PC-3 (cell line): ENCODE measurements at regions not wholly inside any gene's neighbourhood (a gene's known extent, or its start where the extent isn't known, plus 50 kb on each side); places are given as distances from the start of the nearest gene placed in this dataset.

ENCODE experiments used
- ATAC-seq: fragments of 200-7000 bp; cut with Tn5 transposase; 2 replicates; pipeline ENCODE4 v1.9.1; 2020; ENCODE audit warnings: mild to moderate bottlenecking, moderate library complexity
- BruUV-seq: library from RNA; stranded (reverse); fragments of 400-500 nt; replicated peaks from 2 replicates; lab custom pipeline; 2021; lab: Mats Ljungman, UMichigan
- CTCF ChIA-PET: fragments of 300-600 bp; sonication (Branson Sonifier 250); formaldehyde crosslinking; loops from one replicate; lab custom pipeline; 2022; ENCODE audit warnings: antibody characterized with exemption; lab: Charles Lee
- POLR2A ChIA-PET: fragments of 300-600 bp; sonication (Branson Sonifier 250); formaldehyde crosslinking; loops from one replicate; lab custom pipeline; 2022; ENCODE audit warnings: antibody characterized with exemption; ENCODE audit not compliant: unreplicated experiment; lab: Charles Lee
- DNase-seq: peaks from one replicate; pipeline ENCODE4 v3.0.0-alpha.2; 2015
- H2AFZ ChIP-seq: fragments of 300-600 bp; sonication (generic); 2 replicates; pipeline ENCODE4 v1.6.0; 2016; ENCODE audit warnings: antibody characterized with exemption, low read length
- H3F3A ChIP-seq: fragments of 300-600 bp; sonication (generic); one replicate; pipeline ENCODE4 v1.6.0; 2017; ENCODE audit warnings: antibody characterized with exemption, low read length, control low read depth, mild to moderate bottlenecking; ENCODE audit not compliant: unreplicated experiment
- H3K27ac ChIP-seq: fragments of 300-600 bp; sonication (generic); 2 replicates; pipeline ENCODE4 v1.5.1; 2016; ENCODE audit warnings: mild to moderate bottlenecking, low read length
- H3K27me3 ChIP-seq: fragments of 300-600 bp; sonication (generic); 2 replicates; pipeline ENCODE4 v1.6.1; 2016; ENCODE audit warnings: low read length, mixed read lengths
- H3K36me3 ChIP-seq: fragments of 300-600 bp; sonication (generic); 2 replicates; pipeline ENCODE4 v1.6.1; 2016; ENCODE audit warnings: low read depth, mixed run types, low read length, mixed read lengths
- H3K4me1 ChIP-seq: fragments of 300-600 bp; sonication (generic); 2 replicates; pipeline ENCODE4 v1.5.1; 2016; ENCODE audit warnings: low read length; ENCODE audit not compliant: insufficient read depth
- H3K4me2 ChIP-seq: fragments of 300-600 bp; sonication (generic); 2 replicates; pipeline ENCODE4 v1.6.0; 2016; ENCODE audit warnings: low read length
- H3K4me3 ChIP-seq: fragments of 300-600 bp; sonication (generic); 2 replicates; pipeline ENCODE4 v1.5.1; 2016; ENCODE audit warnings: mild to moderate bottlenecking, low read length, mixed read lengths
- H3K79me2 ChIP-seq: fragments of 300-600 bp; sonication (generic); 2 replicates; pipeline ENCODE4 v1.6.1; 2017; ENCODE audit warnings: low read length, mixed read lengths
- H3K9ac ChIP-seq: fragments of 300-600 bp; sonication (generic); 2 replicates; pipeline ENCODE4 v1.6.0; 2016; ENCODE audit warnings: mild to moderate bottlenecking, low read length
- H3K9me2 ChIP-seq: fragments of 300-600 bp; sonication (generic); replicated peaks from 2 replicates; pipeline ENCODE4 v1.6.1; 2016; ENCODE audit warnings: mixed run types, low read length, mixed read lengths
- H3K9me3 ChIP-seq: fragments of 300-600 bp; sonication (generic); 2 replicates; pipeline ENCODE4 v1.6.1; 2016; ENCODE audit warnings: low read length, mixed read lengths
- H4K20me1 ChIP-seq: fragments of 300-600 bp; sonication (generic); 2 replicates; pipeline ENCODE4 v1.6.1; 2016; ENCODE audit warnings: low read length, mixed read lengths
- CTCF ChIP-seq: fragments of 300-600 bp; sonication (generic); conservative IDR thresholded peaks from 2 replicates; pipeline ENCODE4 v1.5.1; 2017; ENCODE audit warnings: antibody characterized with exemption, low read depth, mild to moderate bottlenecking, low read length
- EZH2 ChIP-seq: fragments of 300-600 bp; sonication (generic); IDR thresholded peaks from one replicate; pipeline ENCODE4 v1.6.1; 2017; ENCODE audit warnings: antibody characterized with exemption, mild to moderate bottlenecking, low read length; ENCODE audit not compliant: unreplicated experiment
- EZH2phosphoT487 ChIP-seq: fragments of 300-600 bp; sonication (generic); IDR thresholded peaks from 2 replicates; pipeline ENCODE4 v1.6.1; 2018; ENCODE audit warnings: mild to moderate bottlenecking, antibody characterized with exemption, low read length, borderline replicate concordance
- intact Hi-C: fragments of 100-400 bp; cut with micrococcal nuclease; formaldehyde crosslinking; loops from 2 replicates; pipeline ENCODE4 v1.9.0; 2023

GRCh38 chr9:93808115-93809029 is 146.8 kb downstream of the BARX1 start:
- no peaks in the 10 kb centered on the region for H3K9me3 ChIP-seq
- no peaks in the 10 kb centered on the region for H3K27me3 ChIP-seq
- intact Hi-C loops, result no loop called here
- H3K4me3 ChIP-seq, result no peak overlapping the region
- H3K9me2 ChIP-seq, result no peaks in the 10 kb centered on the region
- H3K9ac ChIP-seq, result no peak overlapping the region
- H4K20me1 ChIP-seq, result no peaks in the 10 kb centered on the region
- no peak overlapping the region for H3K4me2 ChIP-seq
- ATAC-seq, result no peak
- TF ChIP-seq EZH2 (no peak), EZH2phosphoT487 (no peak), CTCF (no peak)
- no peaks in the 10 kb centered on the region for H3F3A ChIP-seq
- BruUV-seq, result no TSS peak
- ChIA-PET CTCF (no interaction called here), POLR2A (no interaction called here)
- no peak overlapping the region for H3K27ac ChIP-seq
- no peak for DNase-seq
- H3K79me2 ChIP-seq, result no peaks in the 10 kb centered on the region
- H3K36me3 ChIP-seq, result no peaks in the 10 kb centered on the region
- no peaks in the 10 kb centered on the region for H3K4me1 ChIP-seq
- H2AFZ ChIP-seq, result no peak overlapping the region

- H4K20me1 ChIP-seq, result no peaks in the 10 kb centered on the region
- no peaks in the 10 kb centered on the region for H3K79me2 ChIP-seq
- CTCF ChIA-PET, result no interaction called here
- H3K9me3 ChIP-seq, result no peaks in the 10 kb centered on the region
- H3K36me3 ChIP-seq, result no peaks in the 10 kb centered on the region
- H3K4me2 ChIP-seq, result no peak overlapping the region
- no peak overlapping the region for H3K27ac ChIP-seq
- TF ChIP-seq EZH2phosphoT487 (no peak), CTCF (no peak), EZH2 (no peak)
- no TSS peak for BruUV-seq
- no peak for ATAC-seq
- no peak overlapping the region for H2AFZ ChIP-seq
- no peak overlapping the region for H3K9ac ChIP-seq
- no peak overlapping the region for H3K4me3 ChIP-seq
- H3F3A ChIP-seq, result no peaks in the 10 kb centered on the region
- DNase-seq, result no peak
- POLR2A ChIA-PET, result no interaction called here
- no peaks in the 10 kb centered on the region for H3K27me3 ChIP-seq
- no peaks in the 10 kb centered on the region for H3K9me2 ChIP-seq
- intact Hi-C loops, result no loop called here
- H3K4me1 ChIP-seq, result no peaks in the 10 kb centered on the region
These were observed 147.7 kb downstream of the BARX1 start for GRCh38 chr9:93807166-93808074.
